A673 (cell line): ENCODE measurements at regions not wholly inside any gene's neighbourhood (a gene's known extent, or its start where the extent isn't known, plus 50 kb on each side); places are given as distances from the start of the nearest gene placed in this dataset.

Experiments used
- CTCF ChIP-seq: fragments of 300-800, 200-600 bp; sonication (generic); conservative IDR thresholded peaks from 2 replicates; pipeline ENCODE4 v1.5.1; 2017; ENCODE audit warnings: low read depth, mild to moderate bottlenecking, antibody characterized with exemption, low read length, moderate library complexity, mixed read lengths
- EZH2 ChIP-seq: fragments of 200-600 bp; sonication (generic); IDR thresholded peaks from 2 replicates; pipeline ENCODE4 v1.6.1; 2017; ENCODE audit warnings: borderline replicate concordance, low read depth, mild to moderate bottlenecking, mixed read lengths, antibody characterized with exemption, low read length; ENCODE audit not compliant: poor library complexity, severe bottlenecking

- TF ChIP-seq CTCF (no peak), EZH2 (no peak)
Measured at GRCh38 chr3:135633078-135633477, 332.4 kb upstream of the PPP2R3A start.
